NAMALWA (cell line): ENCODE measurements at regions not wholly inside any gene's neighbourhood (a gene's known extent, or its start where the extent isn't known, plus 50 kb on each side); places are given as distances from the start of the nearest gene placed in this dataset.
"Not testable (repeated sequence)": the region's sequence is repeated elsewhere in the genome, so short reads cannot be mapped to it uniquely, and the experiment has no call there.

Experiments used
- DNase-seq: peaks from one replicate; pipeline ENCODE4 v3.0.0-alpha.2; 2015; ENCODE audit warnings: low spot score

DNA sequence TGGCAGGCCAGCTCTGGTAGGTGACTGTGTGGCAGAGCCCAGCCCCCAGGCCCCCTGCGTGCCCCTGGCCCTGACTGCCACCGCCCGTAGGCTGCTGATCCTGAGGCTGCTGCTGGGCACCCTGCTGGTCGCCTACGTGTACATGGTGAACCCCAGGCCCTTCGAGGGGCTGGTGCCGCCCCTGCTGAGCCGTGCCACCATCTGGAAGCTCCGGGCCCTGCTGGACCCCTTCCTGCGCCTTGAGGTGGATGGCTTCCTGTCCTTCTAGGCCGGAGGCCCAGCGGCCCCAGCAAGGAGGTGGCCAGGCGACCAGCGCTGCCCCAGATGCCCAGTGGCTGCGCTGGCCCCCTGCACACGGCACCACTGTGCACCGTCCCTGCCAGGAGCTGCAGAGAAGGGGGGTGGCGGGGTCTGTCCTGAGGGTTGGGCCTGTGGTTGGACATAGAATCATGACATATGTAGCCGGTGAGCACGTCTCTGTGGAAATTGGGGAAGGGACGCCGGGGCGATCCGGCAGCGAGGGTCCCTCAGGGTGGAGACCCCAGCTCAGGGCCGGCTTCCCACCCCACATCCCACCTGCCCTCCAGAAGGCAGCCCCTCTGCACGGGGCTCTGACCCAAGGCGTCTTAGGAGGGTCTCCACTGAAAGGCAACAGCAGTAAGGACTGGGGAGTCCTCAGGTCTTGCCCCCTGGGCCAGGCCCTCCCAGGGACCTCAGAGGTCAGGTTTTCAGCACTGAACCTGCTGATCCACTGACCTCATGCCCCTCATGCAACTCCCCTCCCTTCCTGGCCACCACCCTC is 185.4 kb downstream of the IGLL1 start:
- DNase-seq, result no peak

GRCh38 chr22:23393721-23394320 is 186.3 kb downstream of the IGLL1 start:
- no peak for DNase-seq

- DNase-seq, result not testable (repeated sequence)
These were observed 186.9 kb downstream of the IGLL1 start for GRCh38 chr22:23393199-23393598.

- no peak for DNase-seq
These were observed 187.5 kb downstream of the IGLL1 start for GRCh38 chr22:23392420-23393121.

GRCh38 chr22:23391022-23391421 is 189.1 kb downstream of the IGLL1 start:
- no peak for DNase-seq

GRCh38 chr22:23389271-23390071 is 190.6 kb downstream of the IGLL1 start:
- DNase-seq, result no peak

- DNase-seq, result no peak
These were observed 191.6 kb downstream of the IGLL1 start for GRCh38 chr22:23388517-23388890.

GRCh38 chr22:23387827-23388516 is 192.1 kb downstream of the IGLL1 start:
- no peak for DNase-seq

- DNase-seq, result no peak
These were observed 193.1 kb downstream of the IGLL1 start for GRCh38 chr22:23386822-23387580.

DNA sequence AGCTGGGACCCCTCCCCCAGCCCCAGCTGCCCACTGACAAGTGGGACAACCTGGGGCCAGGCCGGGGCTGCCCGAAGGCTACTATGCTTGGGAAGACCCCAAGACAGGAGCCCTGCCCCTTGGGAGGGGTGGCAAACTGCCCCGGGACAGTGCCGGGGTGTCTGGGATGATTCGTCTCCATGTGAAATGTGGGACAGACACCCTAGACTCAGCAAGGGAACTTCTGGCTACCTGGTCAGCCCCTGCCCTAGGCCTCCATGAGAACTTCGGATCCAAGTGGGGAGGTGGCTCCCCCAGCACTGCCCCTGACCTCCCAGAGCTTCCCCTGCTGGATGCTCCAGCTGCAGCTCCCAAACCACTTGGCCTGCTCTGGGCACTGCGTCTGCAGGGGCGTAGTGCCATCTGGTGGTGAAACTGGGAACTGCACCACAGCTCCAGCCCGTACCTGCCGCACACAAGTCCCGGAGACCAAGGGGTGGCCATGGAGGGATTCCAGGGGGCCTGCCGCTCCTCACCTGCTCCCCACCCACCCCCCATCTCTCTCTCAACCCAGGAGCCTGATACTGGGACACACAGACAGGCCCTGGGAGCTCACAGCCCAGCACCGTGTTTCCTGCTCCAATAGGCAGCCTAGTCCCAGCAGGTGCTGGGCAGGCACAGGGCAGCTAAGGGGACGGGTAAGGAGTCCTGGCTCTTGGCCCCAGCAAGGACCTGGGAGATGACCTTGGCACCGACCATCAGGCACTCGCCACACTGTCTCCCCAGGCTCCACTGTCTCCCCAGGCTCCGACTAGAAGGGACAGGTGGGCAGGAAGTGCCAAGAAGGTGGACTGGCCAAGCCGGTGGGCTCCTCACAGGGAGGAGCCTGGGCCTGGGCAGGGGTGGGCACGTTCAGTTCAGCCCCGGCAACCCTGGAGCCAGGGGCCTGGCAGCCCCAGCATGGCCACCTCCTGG is 194.1 kb downstream of the IGLL1 start:
- DNase-seq, result peak; percentile 79

DNA sequence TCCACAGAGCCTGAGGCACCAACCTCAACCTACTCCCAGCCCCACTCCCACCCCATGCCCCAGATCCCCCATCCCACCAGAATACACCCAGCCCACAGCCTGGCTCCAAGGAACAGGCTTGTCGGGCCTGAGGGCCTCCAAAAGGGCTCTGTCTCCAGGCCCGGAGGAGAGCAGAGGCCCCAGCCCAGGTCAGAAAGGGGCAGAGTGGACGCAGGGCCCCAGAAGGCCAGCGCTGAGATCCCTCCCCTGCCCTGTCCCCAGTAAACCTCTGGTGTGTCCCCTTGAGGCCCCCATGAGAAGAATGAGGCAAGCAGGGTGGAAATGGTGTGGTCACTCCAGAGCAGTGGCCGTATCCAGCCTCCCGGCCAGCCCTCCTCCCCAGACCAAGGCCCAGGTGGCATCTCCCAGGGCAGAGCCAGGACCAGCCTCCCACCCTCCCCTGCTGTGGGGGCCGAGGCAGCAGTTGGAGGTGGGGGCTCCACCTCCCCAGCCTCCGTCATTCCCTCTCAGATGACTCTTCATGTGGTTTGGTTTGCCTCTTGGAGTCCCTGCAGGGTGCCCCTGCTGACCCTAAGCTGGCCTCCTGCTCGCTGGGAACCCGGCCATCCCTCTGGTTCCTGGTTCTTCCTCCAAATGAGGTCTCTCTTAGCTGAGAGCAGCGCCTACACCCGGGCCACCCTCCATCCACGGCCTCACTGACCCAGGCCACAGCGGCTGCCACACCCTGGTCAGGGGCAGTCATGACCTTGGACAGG is 195.0 kb downstream of the IGLL1 start:
- DNase-seq, result no peak

DNA sequence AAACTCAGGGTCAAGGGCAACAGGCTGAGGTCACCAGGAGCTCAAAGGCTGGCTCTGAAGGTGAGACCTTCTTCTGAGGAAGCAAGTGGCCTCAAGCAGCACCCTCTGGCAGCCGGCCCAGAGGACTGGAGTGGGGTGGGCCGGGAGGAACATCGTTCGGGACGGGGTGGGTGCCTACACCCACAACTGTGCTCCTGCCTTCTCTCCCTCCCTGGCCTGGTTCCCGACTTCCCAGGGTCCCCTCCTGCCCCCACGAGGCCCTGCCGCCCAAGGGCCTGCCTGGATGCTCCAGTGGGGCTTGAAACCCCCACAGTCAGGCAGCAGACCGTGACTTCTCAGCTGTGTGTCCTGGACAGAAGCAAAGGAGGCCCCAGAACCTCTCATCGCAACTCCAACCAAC is 195.7 kb downstream of the IGLL1 start:
- no peak for DNase-seq

DNA sequence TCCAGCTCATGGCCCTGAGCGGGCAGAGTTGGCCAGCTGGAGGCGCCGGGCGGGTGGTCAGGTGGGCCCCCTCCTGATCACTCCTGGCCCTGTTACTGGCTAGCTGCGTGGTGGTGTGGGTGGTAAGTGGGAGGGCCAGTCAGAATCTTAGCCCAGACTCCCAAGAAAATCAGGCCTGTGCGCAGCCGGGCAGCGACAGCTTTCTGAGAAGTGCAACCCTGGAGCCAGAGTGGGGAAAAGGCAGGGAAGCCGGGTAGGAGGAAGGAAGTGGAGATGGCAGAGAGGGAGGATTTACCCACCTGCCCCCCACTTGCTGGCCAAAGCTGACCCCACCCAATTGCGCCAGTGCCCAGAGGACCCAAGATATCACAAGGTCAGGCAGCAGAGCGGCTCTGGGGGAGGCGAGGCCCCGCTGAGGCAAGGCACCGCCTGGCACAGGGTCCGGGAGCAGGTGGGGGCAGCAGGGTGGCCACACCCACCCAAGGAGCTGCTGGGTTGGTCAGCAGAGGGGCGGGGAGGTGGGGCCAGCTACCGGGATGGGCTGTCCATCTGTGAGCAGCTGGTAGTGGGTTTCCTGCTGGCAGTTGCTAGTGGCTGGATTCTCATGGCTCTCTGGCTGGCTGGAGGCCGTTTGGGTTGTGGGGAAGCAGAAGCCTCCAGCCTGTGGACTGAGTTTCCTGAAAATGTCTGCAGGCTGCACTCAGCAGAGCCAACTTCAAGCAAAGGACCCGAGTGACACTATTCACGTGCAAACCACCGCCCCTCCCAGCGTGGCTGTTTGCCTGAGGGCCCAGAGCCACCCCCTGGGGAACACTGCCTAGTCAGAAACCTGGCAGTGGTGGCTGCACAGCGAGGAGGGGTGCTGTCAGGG is 196.4 kb downstream of the IGLL1 start:
- DNase-seq, result no peak

- DNase-seq, result no peak
These were observed 197.5 kb downstream of the IGLL1 start for GRCh38 chr22:23382428-23383218.

- no peak for DNase-seq
These were observed 198.2 kb downstream of the IGLL1 start for GRCh38 chr22:23381661-23382427.

DNA sequence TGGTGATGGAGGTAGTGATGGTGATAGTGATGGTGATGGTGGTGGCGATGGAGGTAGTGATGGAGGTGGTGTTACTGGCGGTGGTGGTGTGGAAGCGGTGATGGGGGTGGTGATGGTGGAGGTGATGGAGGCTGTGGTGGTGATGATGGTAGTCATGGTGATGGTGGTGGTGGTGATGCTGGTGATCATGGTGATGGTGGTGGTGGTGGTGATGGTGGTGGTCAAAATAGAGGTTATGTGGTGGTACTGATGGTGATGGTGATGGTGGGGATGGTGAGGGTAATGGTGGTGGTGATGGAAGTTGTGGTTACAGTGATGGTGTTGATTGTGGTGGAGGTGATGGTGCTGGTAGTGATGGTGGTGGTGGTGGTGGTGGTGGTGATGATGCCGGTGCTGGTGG is 199.2 kb downstream of the IGLL1 start:
- no peak for DNase-seq

DNA sequence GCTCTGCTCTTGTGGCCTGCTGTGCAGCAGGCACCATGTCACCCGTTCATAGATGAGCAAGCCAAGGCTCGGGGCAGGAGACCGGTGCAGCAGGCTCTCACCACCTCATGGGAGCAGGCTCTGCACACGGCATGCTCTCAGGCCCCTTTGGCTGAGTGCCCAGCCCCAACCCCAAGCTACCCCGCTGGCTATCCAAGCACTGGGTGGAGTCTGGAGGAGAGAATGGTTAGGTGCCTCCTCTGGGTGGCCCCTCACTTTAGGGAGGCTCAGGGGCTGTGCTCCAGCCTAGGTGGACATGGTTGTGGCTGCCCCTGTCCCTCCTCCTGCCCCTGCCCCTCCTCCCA is 199.9 kb downstream of the IGLL1 start:
- no peak for DNase-seq
